GM19240 (cell line): ENCODE measurements at regions not wholly inside any gene's neighbourhood (a gene's known extent, or its start where the extent isn't known, plus 50 kb on each side); places are given as distances from the start of the nearest gene placed in this dataset.
"Not testable (repeated sequence)": the region's sequence is repeated elsewhere in the genome, so short reads cannot be mapped to it uniquely, and the experiment has no call there.

Experiments
- DNase-seq: peaks from one replicate; pipeline ENCODE4 v3.0.0; 2011; ENCODE audit warnings: low spot score; ENCODE audit not compliant: insufficient read length

- DNase-seq: not testable (repeated sequence)
Measured at GRCh38 chrX:128383846-128384245, 331.6 kb upstream of the ACTRT1 start.

DNA sequence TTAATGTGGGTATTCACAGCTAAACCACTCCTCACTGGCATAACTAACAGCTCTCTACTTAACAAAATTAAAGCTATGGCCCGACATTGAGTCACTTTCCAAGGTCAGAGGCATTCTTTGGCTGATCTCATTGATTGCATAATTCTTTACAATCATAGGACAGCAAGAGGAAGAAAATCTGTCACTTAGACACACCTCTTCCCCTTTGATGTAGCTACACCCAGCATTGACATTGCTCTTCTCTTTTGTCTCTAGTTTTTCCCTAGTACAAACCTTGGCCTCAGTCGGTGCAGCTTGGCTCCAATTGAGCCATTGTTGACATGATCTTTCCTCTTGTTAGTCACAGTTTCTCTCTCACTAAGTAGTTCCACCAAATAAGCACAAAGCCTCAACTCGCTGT, 313.3 kb upstream of the ACTRT1 start:
- DNase-seq: no peak

DNA sequence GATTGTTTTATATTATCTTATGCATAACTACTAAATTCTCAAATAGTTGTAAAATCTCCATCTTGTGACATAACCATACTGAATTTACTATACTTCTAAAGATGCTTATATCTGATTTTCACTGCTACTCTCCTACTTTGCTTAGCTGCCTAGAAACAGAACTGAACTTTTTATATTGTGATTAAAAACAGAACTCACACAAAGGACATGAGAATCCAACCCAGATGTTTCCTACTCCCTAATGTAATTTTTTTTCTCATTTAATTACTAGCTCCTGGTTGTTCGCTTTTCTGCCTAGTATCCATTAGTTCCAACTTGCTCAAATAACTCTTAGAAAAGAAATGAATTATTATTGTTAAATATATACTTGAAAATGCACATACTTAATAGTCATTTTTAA, 283.5 kb upstream of the ACTRT1 start:
- no peak for DNase-seq

DNA sequence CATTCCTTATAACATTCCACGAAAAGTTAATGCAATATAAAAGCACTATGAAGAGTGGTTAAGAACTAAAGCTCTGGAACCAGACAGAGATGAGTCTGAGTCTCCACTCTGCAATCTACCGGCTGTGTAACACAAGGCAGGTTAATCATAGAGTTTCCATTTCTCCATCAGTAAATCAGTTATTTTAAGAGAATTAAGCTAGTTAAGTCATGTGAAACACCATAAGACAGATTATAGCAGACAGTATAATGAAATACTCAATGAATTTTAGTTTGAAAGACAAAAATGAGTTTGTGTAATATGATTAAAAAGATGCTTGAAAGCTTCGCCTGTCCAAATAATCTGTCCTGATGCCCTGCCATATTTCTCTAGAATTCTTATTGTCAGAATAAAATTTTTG, 282.6 kb upstream of the ACTRT1 start:
- no peak for DNase-seq

GRCh38 chrX:128310912-128311311, 258.7 kb upstream of the ACTRT1 start:
- DNase-seq: no peak

DNA sequence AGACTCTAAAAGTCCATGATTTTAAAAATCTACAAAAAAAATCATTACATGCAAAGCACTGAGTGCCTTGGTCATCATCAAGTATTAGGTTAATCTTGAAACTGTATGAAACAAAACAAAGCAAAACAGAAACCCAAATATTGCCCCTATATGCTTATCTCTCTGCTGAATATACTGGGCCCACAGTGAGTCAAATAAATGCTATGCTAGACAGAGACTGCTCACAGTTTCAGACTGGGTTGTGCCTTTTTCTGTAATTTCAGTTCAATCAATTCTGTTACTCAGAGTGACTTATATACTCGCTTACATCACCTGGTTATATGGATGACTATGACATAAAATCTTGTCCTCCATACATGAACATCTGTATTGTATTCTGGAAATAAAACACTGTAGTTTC, 257.1 kb upstream of the ACTRT1 start:
- no peak for DNase-seq

DNA sequence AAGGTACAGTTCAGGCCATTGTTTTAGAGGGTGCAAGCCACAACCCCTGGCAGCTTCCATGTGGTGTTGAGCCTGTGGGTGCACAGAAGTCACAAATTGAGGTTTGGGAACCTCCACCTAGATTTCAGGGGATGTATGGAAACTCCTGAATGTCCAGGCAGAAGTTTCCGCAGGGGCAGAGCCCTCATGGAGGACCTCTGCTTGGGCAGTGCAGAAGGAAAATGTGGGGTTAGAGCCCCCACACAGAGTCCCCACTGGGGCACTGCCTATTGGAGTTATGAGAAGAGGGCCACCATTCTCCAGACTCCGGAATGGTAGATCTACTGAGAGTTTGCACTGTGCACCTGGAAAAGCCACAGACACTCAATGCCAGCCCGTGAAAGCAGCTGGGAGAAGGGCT, 242.0 kb upstream of the ACTRT1 start:
- no peak for DNase-seq

GRCh38 chrX:128287693-128288092, 235.5 kb upstream of the ACTRT1 start:
- DNase-seq: no peak

DNA sequence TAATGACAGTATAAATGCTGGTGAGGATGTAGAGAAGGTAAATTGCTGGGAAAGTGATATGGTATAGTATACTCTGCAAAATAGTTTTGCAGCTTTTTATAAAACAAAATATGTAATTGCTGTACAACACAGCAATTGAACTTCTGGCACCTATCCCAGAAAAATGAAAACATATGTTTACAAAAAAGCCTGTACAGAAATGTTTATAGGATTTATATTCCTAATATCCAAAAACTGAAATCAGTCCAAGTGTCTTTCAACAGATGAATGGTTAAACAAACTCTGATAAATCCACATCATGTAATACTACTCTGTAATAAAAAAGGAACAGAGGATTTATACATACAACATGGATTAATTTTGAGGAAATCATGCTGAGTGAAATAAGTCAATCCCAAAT, 198.4 kb upstream of the ACTRT1 start:
- no peak for DNase-seq

GRCh38 chrX:128216364-128216763, 164.2 kb upstream of the ACTRT1 start:
- no peak for DNase-seq

- no peak for DNase-seq
Measured at GRCh38 chrX:128165884-128166408, 113.7 kb upstream of the ACTRT1 start.

DNA sequence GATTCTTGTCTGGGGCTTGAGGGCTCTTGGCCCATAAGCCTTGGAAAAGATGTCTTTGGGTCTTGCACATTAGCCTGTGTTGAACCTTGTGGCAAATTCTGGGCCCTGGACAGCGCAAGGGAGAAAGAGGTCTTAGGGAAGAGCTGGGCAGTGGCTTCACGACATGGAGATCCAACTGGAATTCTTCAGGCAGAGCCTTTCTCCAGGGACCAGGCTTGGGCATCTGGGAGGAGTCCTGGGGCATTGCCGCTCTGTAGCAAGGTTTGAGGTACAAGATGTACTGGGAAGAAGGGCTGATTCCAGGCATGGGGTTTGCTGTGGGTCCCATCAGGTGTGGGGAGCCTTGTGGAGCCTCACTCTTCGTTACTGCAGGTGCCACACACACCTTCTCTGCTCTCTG, 104.0 kb upstream of the ACTRT1 start:
- no peak for DNase-seq

DNA sequence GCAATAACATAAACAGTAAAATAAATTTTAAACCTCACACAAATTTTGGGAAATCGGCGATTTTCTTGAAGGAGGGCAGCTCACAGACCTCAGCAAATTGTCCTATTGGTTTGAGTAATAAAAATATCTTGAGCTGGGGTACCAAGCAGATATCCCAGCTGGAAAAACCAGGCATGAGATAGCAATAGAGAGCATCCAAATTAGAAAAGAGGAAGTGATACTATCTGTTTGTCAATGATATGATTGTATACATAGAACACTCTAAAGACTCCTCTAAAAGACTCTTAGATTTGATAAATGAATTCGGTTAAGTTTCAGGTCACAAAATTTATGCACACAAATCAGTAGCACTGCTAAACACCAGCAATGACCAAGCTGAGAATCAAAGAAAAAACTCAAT, 90.5 kb upstream of the ACTRT1 start:
- no peak for DNase-seq

GRCh38 chrX:128106630-128107029, 54.4 kb upstream of the ACTRT1 start:
- no peak for DNase-seq

GRCh38 chrX:128105659-128106058, 53.5 kb upstream of the ACTRT1 start:
- DNase-seq: no peak
